Breast epithelium (tissue), 3 donors: ENCODE measurements at regions not wholly inside any gene's neighbourhood (a gene's known extent, or its start where the extent isn't known, plus 50 kb on each side); places are given as distances from the start of the nearest gene placed in this dataset.

Experiments
- POLR2A ChIP-seq: fragments of 450-650 bp; IDR thresholded peaks from one replicate; pipeline ENCODE4 v1.6.1; 2016; ENCODE audit warnings: antibody characterized with exemption, mild to moderate bottlenecking, moderate library complexity
- POLR2AphosphoS5 ChIP-seq, 3 donors: sonication (generic); formaldehyde crosslinking; IDR thresholded peaks; one replicate each; pipeline ENCODE4 v1.6.1; 2017; ENCODE audit warnings: antibody characterized with exemption in 3 of 3
- TF ChIP-seq, protein P1 (sequence below), 3 donors: fragments of 450-650 bp; IDR thresholded peaks; one replicate each; pipeline ENCODE4 v1.5.1; 2016 to 2017; ENCODE audit warnings: antibody characterized with exemption in 3 of 3, mild to moderate bottlenecking in 3 of 3, moderate library complexity in 3 of 3

DNA sequence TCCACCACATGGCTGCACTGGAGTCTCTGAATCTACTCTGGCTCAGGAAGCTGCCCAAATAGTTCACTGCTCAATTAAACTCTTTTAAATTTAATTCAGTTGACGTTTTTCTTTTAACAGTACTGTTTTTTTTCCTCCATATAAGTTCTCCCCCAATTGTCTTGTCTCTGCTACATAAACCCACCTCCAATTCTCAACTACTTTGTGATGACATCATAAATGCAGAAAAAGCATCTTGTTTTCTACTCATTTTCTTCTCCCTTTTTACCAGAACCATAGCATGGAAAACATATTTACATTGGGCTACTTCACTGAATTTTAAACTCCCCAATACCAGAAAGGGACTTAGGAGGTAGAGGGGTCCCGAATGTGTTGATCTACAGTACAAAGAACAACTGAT, 270.4 kb downstream of the GPD2 start:
- TF ChIP-seq, protein P1, sequence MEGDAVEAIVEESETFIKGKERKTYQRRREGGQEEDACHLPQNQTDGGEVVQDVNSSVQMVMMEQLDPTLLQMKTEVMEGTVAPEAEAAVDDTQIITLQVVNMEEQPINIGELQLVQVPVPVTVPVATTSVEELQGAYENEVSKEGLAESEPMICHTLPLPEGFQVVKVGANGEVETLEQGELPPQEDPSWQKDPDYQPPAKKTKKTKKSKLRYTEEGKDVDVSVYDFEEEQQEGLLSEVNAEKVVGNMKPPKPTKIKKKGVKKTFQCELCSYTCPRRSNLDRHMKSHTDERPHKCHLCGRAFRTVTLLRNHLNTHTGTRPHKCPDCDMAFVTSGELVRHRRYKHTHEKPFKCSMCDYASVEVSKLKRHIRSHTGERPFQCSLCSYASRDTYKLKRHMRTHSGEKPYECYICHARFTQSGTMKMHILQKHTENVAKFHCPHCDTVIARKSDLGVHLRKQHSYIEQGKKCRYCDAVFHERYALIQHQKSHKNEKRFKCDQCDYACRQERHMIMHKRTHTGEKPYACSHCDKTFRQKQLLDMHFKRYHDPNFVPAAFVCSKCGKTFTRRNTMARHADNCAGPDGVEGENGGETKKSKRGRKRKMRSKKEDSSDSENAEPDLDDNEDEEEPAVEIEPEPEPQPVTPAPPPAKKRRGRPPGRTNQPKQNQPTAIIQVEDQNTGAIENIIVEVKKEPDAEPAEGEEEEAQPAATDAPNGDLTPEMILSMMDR (IDR thresholded peaks at IDR 0.05) = no peak
- TF ChIP-seq POLR2A (no peak), POLR2AphosphoS5 (IDR thresholded peaks at IDR 0.05) (no peak)
